SJSA1 (cell line): ENCODE measurements at regions not wholly inside any gene's neighbourhood (a gene's known extent, or its start where the extent isn't known, plus 50 kb on each side); places are given as distances from the start of the nearest gene placed in this dataset.
A peak's percentile ranks its signal among the peaks of the same experiment; 100 is the strongest.

Source experiments
- DNase-seq, 2 experiments: peaks; one replicate each; pipeline ENCODE4 v3.0.0-alpha.2; 2015 to 2020; ENCODE audit warnings: low spot score in 2 of 2, low read depth in 1 of 2
- H3K27ac ChIP-seq: fragments of 250-450 bp; sonication (Bioruptor Pico); 2 replicates; pipeline ENCODE4 v1.5.1; 2020; ENCODE audit warnings: mild to moderate bottlenecking, moderate library complexity
- H3K27me3 ChIP-seq: fragments of 250-450 bp; sonication (Bioruptor Pico); replicated peaks from 2 replicates; pipeline ENCODE4 v1.5.1; 2020; ENCODE audit warnings: mild to moderate bottlenecking, moderate library complexity
- H3K36me3 ChIP-seq: fragments of 250-450 bp; sonication (Bioruptor Pico); 2 replicates; pipeline ENCODE4 v1.5.1; 2020; ENCODE audit warnings: mild to moderate bottlenecking
- H3K4me1 ChIP-seq: fragments of 250-450 bp; sonication (Bioruptor Pico); replicated peaks from 2 replicates; pipeline ENCODE4 v1.6.1; 2021; ENCODE audit warnings: mild to moderate bottlenecking
- H3K4me3 ChIP-seq: fragments of 250-450 bp; sonication (Bioruptor Pico); 2 replicates; pipeline ENCODE4 v1.5.1; 2020; ENCODE audit warnings: mild to moderate bottlenecking
- H3K9me3 ChIP-seq: fragments of 250-450 bp; sonication (Bioruptor Pico); replicated peaks from 2 replicates; pipeline ENCODE4 v1.5.1; 2020; ENCODE audit warnings: mild to moderate bottlenecking

- Histone ChIP-seq H3K27me3 (no peaks in the 10 kb centered on the region), H3K36me3 (no peaks in the 10 kb centered on the region), H3K4me3 (no peak overlapping the region), H3K4me1 (no peaks in the 10 kb centered on the region), H3K27ac (no peak overlapping the region), H3K9me3 (no peaks in the 10 kb centered on the region)
- DNase-seq: peak in 1 of 2 experiments; percentile 32
Observed at GRCh38 chr14:26204728-26205479, 392.9 kb downstream of the NOVA1 start.

- no peak overlapping the region for H3K4me3 ChIP-seq
- no peak for DNase-seq
- no peaks in the 10 kb centered on the region for H3K9me3 ChIP-seq
- no peaks in the 10 kb centered on the region for H3K36me3 ChIP-seq
- H3K27ac ChIP-seq: no peak overlapping the region
- H3K27me3 ChIP-seq: no peaks in the 10 kb centered on the region
- no peaks in the 10 kb centered on the region for H3K4me1 ChIP-seq
Observed at GRCh38 chr14:26204366-26204727, 393.5 kb downstream of the NOVA1 start.

- Histone ChIP-seq H3K36me3 (no peaks in the 10 kb centered on the region), H3K27ac (no peak overlapping the region), H3K4me3 (no peak overlapping the region), H3K9me3 (no peaks in the 10 kb centered on the region), H3K4me1 (no peaks in the 10 kb centered on the region), H3K27me3 (no peaks in the 10 kb centered on the region)
- DNase-seq: no peak
Observed at GRCh38 chr14:26200687-26201086, 397.1 kb downstream of the NOVA1 start.

GRCh38 chr14:26199590-26200370, 398.1 kb downstream of the NOVA1 start:
- Histone ChIP-seq H3K36me3 (no peaks in the 10 kb centered on the region), H3K4me3 (no peak overlapping the region), H3K27me3 (no peaks in the 10 kb centered on the region), H3K9me3 (no peaks in the 10 kb centered on the region), H3K27ac (no peak overlapping the region), H3K4me1 (no peaks in the 10 kb centered on the region)
- peak in 1 of 2 experiments; percentile 19 for DNase-seq

- H3K9me3 ChIP-seq: no peaks in the 10 kb centered on the region
- no peaks in the 10 kb centered on the region for H3K36me3 ChIP-seq
- H3K4me3 ChIP-seq: no peak overlapping the region
- DNase-seq: no peak
- H3K27ac ChIP-seq: no peak overlapping the region
- H3K27me3 ChIP-seq: no peaks in the 10 kb centered on the region
- no peaks in the 10 kb centered on the region for H3K4me1 ChIP-seq
Observed at GRCh38 chr14:26199096-26199495, 398.7 kb downstream of the NOVA1 start.

- H3K9me3 ChIP-seq: no peaks in the 10 kb centered on the region
Observed at GRCh38 chr14:26194816-26195215, 403.0 kb downstream of the NOVA1 start.

GRCh38 chr14:26191671-26192070, 406.2 kb downstream of the NOVA1 start:
- H3K9me3 ChIP-seq: no peaks in the 10 kb centered on the region
- no peak overlapping the region for H3K27ac ChIP-seq
- no peaks in the 10 kb centered on the region for H3K36me3 ChIP-seq
- H3K4me1 ChIP-seq: no peaks in the 10 kb centered on the region
- DNase-seq: no peak
- H3K27me3 ChIP-seq: no peaks in the 10 kb centered on the region
- H3K4me3 ChIP-seq: no peak overlapping the region

More at GRCh38 chr14:26194816-26195215, 403.0 kb downstream of the NOVA1 start:
- no peaks in the 10 kb centered on the region for H3K36me3 ChIP-seq
- H3K27me3 ChIP-seq: no peaks in the 10 kb centered on the region
- DNase-seq: no peak
- no peak overlapping the region for H3K4me3 ChIP-seq
- H3K4me1 ChIP-seq: no peaks in the 10 kb centered on the region
- no peak overlapping the region for H3K27ac ChIP-seq

GRCh38 chr14:26191123-26191522, 406.7 kb downstream of the NOVA1 start:
- no peak for DNase-seq
- no peak overlapping the region for H3K27ac ChIP-seq
- no peaks in the 10 kb centered on the region for H3K27me3 ChIP-seq
- H3K36me3 ChIP-seq: no peaks in the 10 kb centered on the region
- no peaks in the 10 kb centered on the region for H3K4me1 ChIP-seq
- no peaks in the 10 kb centered on the region for H3K9me3 ChIP-seq
- H3K4me3 ChIP-seq: no peak overlapping the region

- H3K27ac ChIP-seq: no peak overlapping the region
- H3K9me3 ChIP-seq: no peaks in the 10 kb centered on the region
- no peak overlapping the region for H3K4me3 ChIP-seq
- no peaks in the 10 kb centered on the region for H3K36me3 ChIP-seq
- no peak for DNase-seq
- H3K27me3 ChIP-seq: no peaks in the 10 kb centered on the region
- H3K4me1 ChIP-seq: no peaks in the 10 kb centered on the region
Observed at GRCh38 chr14:26190646-26191045, 407.2 kb downstream of the NOVA1 start.

GRCh38 chr14:26187996-26188620, 409.7 kb downstream of the NOVA1 start:
- H3K4me1 ChIP-seq: no peaks in the 10 kb centered on the region
- DNase-seq: no peak
- H3K36me3 ChIP-seq: no peaks in the 10 kb centered on the region
- H3K27ac ChIP-seq: no peak overlapping the region
- H3K9me3 ChIP-seq: no peaks in the 10 kb centered on the region
- H3K27me3 ChIP-seq: no peaks in the 10 kb centered on the region
- H3K4me3 ChIP-seq: no peak overlapping the region

GRCh38 chr14:26180221-26180620, 417.6 kb downstream of the NOVA1 start:
- no peak for DNase-seq
- H3K4me3 ChIP-seq: no peak overlapping the region
- no peaks in the 10 kb centered on the region for H3K36me3 ChIP-seq
- H3K9me3 ChIP-seq: no peaks in the 10 kb centered on the region
- H3K4me1 ChIP-seq: no peaks in the 10 kb centered on the region
- H3K27ac ChIP-seq: no peak overlapping the region
- no peaks in the 10 kb centered on the region for H3K27me3 ChIP-seq

- H3K36me3 ChIP-seq: no peaks in the 10 kb centered on the region
- H3K27me3 ChIP-seq: no peaks in the 10 kb centered on the region
- no peak overlapping the region for H3K4me3 ChIP-seq
- no peak overlapping the region for H3K27ac ChIP-seq
- H3K9me3 ChIP-seq: no peaks in the 10 kb centered on the region
- no peaks in the 10 kb centered on the region for H3K4me1 ChIP-seq
- no peak for DNase-seq
Observed at GRCh38 chr14:26175658-26176057, 422.2 kb downstream of the NOVA1 start.

- Histone ChIP-seq H3K36me3 (no peaks in the 10 kb centered on the region), H3K27ac (no peak overlapping the region), H3K4me1 (no peaks in the 10 kb centered on the region), H3K9me3 (no peaks in the 10 kb centered on the region), H3K4me3 (no peak overlapping the region), H3K27me3 (no peaks in the 10 kb centered on the region)
- DNase-seq: no peak
Observed at GRCh38 chr14:26174395-26174794, 423.4 kb downstream of the NOVA1 start.

GRCh38 chr14:26173581-26174110, 424.2 kb downstream of the NOVA1 start:
- Histone ChIP-seq H3K9me3 (no peaks in the 10 kb centered on the region), H3K36me3 (no peaks in the 10 kb centered on the region), H3K27me3 (no peaks in the 10 kb centered on the region), H3K27ac (no peak overlapping the region), H3K4me1 (no peaks in the 10 kb centered on the region), H3K4me3 (no peak overlapping the region)
- no peak for DNase-seq
